Type B pancreatic cell (in vitro differentiated cells): ENCODE measurements at regions not wholly inside any gene's neighbourhood (a gene's known extent, or its start where the extent isn't known, plus 50 kb on each side); places are given as distances from the start of the nearest gene placed in this dataset.

Experiments
- DNase-seq: peaks from one replicate; pipeline ENCODE4 v3.0.0; 2021; ENCODE audit warnings: mixed read lengths; ENCODE audit not compliant: unreplicated experiment; ENCODE audit errors: extremely low spot score
- H3K27ac Mint-ChIP-seq: 2 replicates; pipeline ENCODE4 v1.8.0; 2021; ENCODE audit warnings: mild to moderate bottlenecking, mixed read lengths
- H3K27me3 Mint-ChIP-seq: 2 replicates; pipeline ENCODE4 v1.8.0; 2021; ENCODE audit warnings: mixed read lengths
- H3K36me3 Mint-ChIP-seq: 2 replicates; pipeline ENCODE4 v1.8.0; 2021; ENCODE audit warnings: mixed read lengths
- H3K4me1 Mint-ChIP-seq: one replicate; pipeline ENCODE4 v1.8.0; 2021; ENCODE audit warnings: mixed read lengths; ENCODE audit not compliant: unreplicated experiment
- H3K4me3 Mint-ChIP-seq: 2 replicates; pipeline ENCODE4 v1.8.0; 2021; ENCODE audit warnings: mild to moderate bottlenecking, mixed read lengths
- H3K9me3 Mint-ChIP-seq: 2 replicates; pipeline ENCODE4 v1.8.0; 2021; ENCODE audit warnings: mixed read lengths
- TF ChIP-seq, protein P1 (sequence below): fragments of 200-600 bp; sonication (generic); conservative IDR thresholded peaks from 2 replicates; pipeline ENCODE4 v1.5.0; 2021; ENCODE audit warnings: antibody characterized with exemption, mild to moderate bottlenecking

- Mint-ChIP-seq H3K4me1 (no peaks in the 10 kb centered on the region), H3K9me3 (no peaks in the 10 kb centered on the region), H3K36me3 (no peaks in the 10 kb centered on the region), H3K27me3 (no peaks in the 10 kb centered on the region), H3K27ac (no peak overlapping the region), H3K4me3 (no peak overlapping the region)
- TF ChIP-seq, protein P1, sequence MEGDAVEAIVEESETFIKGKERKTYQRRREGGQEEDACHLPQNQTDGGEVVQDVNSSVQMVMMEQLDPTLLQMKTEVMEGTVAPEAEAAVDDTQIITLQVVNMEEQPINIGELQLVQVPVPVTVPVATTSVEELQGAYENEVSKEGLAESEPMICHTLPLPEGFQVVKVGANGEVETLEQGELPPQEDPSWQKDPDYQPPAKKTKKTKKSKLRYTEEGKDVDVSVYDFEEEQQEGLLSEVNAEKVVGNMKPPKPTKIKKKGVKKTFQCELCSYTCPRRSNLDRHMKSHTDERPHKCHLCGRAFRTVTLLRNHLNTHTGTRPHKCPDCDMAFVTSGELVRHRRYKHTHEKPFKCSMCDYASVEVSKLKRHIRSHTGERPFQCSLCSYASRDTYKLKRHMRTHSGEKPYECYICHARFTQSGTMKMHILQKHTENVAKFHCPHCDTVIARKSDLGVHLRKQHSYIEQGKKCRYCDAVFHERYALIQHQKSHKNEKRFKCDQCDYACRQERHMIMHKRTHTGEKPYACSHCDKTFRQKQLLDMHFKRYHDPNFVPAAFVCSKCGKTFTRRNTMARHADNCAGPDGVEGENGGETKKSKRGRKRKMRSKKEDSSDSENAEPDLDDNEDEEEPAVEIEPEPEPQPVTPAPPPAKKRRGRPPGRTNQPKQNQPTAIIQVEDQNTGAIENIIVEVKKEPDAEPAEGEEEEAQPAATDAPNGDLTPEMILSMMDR = no peak
- DNase-seq = no peak
Measured at GRCh38 chr4:71962622-71963264, 69.1 kb upstream of the NPFFR2 start.

DNA sequence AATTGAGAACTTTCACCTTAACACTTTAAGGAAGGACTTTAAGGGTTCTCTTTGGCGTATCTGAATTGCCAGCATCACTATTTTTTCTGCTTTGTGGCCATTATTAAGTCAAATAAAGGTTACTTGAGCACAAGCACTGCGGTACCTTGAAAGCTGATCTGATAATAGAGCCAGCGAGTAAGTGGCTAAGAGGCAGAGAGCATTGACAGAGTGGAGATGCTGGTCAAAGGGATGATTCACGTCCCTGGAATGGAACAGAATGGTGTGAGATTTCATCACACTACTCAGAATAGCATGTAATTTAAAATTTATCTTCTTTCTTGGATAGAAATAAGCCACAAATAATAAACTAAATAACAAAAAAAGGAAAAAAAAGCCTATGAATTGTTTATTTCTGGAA, 57.1 kb upstream of the NPFFR2 start:
- H3K9me3 Mint-ChIP-seq = no peaks in the 10 kb centered on the region
- no peak for DNase-seq
- H3K36me3 Mint-ChIP-seq = no peaks in the 10 kb centered on the region
- no peaks in the 10 kb centered on the region for H3K27me3 Mint-ChIP-seq
- no peak overlapping the region for H3K4me3 Mint-ChIP-seq
- H3K27ac Mint-ChIP-seq = no peak overlapping the region
- TF ChIP-seq, protein P1 = no peak
- H3K4me1 Mint-ChIP-seq = no peaks in the 10 kb centered on the region

DNA sequence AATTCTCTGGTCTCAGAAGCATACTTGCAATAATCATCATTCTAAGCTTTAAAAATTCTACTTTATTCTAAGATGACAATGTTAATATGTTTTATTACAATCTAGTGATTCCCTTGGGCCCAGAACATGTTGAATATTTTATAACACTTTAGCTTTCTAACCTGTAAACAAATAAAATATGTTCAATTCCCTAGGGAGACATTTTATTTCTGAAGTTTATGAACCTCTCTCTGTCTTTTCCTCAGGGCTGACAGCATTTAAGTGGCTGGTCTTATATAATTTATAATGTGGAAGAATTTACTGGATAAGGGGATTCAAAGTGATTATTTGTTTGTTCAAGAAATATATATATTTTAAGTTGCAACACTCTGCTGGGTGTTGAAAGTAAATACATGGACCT, 55.3 kb upstream of the NPFFR2 start:
- H3K9me3 Mint-ChIP-seq = no peaks in the 10 kb centered on the region
- no peaks in the 10 kb centered on the region for H3K36me3 Mint-ChIP-seq
- no peak overlapping the region for H3K4me3 Mint-ChIP-seq
- no peaks in the 10 kb centered on the region for H3K27me3 Mint-ChIP-seq
- TF ChIP-seq, protein P1 = no peak
- H3K4me1 Mint-ChIP-seq = no peaks in the 10 kb centered on the region
- no peak overlapping the region for H3K27ac Mint-ChIP-seq
- DNase-seq = no peak

DNA sequence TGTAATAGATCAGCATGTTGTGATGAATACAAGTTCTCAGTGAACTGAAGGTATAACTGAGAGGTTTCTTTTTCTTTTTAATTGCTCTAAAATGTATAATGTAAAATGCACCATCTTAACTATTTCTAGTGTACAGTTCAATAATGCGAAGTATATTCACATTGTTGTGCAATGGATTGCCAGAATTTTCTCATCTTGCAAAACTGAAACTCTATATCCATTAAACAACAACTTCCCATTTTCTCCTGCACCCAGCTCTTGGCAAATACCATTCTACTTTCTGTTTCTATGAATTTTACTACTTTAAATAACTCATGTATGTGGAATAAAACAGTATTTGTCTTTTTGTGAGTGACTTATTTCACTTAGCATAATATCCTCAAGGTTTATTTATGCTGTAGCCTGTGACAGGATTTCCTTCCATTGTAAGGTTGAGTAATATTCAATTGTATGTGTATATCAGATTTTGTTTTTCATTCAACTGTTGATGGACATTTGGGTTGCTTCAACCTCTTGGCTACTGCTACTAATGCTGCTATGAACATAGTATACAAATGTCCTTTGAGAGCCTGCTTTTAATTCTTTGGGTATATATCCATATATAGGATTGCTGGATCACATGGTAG, 53.5 kb upstream of the NPFFR2 start:
- TF ChIP-seq, protein P1 = no peak
- H3K36me3 Mint-ChIP-seq = no peaks in the 10 kb centered on the region

GRCh38 chr4:71980976-71981375, 50.8 kb upstream of the NPFFR2 start:
- Mint-ChIP-seq H3K9me3 (no peaks in the 10 kb centered on the region), H3K27me3 (no peaks in the 10 kb centered on the region), H3K4me1 (no peaks in the 10 kb centered on the region), H3K36me3 (no peaks in the 10 kb centered on the region), H3K4me3 (no peak overlapping the region), H3K27ac (no peak overlapping the region)
- TF ChIP-seq, protein P1 = no peak
- no peak for DNase-seq

More for the DNA sequence above, 53.5 kb upstream of the NPFFR2 start:
- Mint-ChIP-seq H3K4me3 (no peak overlapping the region), H3K4me1 (no peaks in the 10 kb centered on the region), H3K9me3 (no peaks in the 10 kb centered on the region), H3K27me3 (no peaks in the 10 kb centered on the region), H3K27ac (no peak overlapping the region)
- DNase-seq = no peak
